ENCODE measurements at regions not wholly inside any gene's neighbourhood (a gene's known extent, or its start where the extent isn't known, plus 50 kb on each side); places are given as distances from the start of the nearest gene placed in this dataset.

GRCh38 chr3:82293867-82294266 is 532.4 kb upstream of the GBE1 start:
- no peak for TF ChIP-seq CTCF (IDR thresholded peaks at IDR 0.05; ENCODE audit: low read depth, low read length, poor library complexity, severe bottlenecking)
- TF ChIP-seq EZH2phosphoT487 (IDR thresholded peaks at IDR 0.05; ENCODE audit: borderline replicate concordance, low read length) = no peak
